Stimulated activated CD4-positive, alpha-beta T cell treated with anti-CD3 and anti-CD28 coated beads, Interleukin-12 subunit alpha, Interleukin-12 subunit beta, amount 100 ng/mL, for 24 hours (primary cell): ENCODE measurements at regions not wholly inside any gene's neighbourhood (a gene's known extent, or its start where the extent isn't known, plus 50 kb on each side); places are given as distances from the start of the nearest gene placed in this dataset.
"Not testable (repeated sequence)": the region's sequence is repeated elsewhere in the genome, so short reads cannot be mapped to it uniquely, and the experiment has no call there.

Experiments
- DNase-seq, 2 experiments: peaks; one replicate each; pipeline ENCODE4 v3.0.0-alpha.2; 2020; ENCODE audit warnings: low read depth in 2 of 2

- DNase-seq: no peak
Observed at GRCh38 chr10:123270221-123270620, 116.0 kb downstream of the BUB3 start.

GRCh38 chr10:123270806-123271205 is 116.6 kb downstream of the BUB3 start:
- no peak for DNase-seq

- DNase-seq: no peak
Observed at GRCh38 chr10:123272171-123272570, 118.0 kb downstream of the BUB3 start.

- no peak for DNase-seq
Observed at GRCh38 chr10:123274306-123275135, 120.3 kb downstream of the BUB3 start.

GRCh38 chr10:123275136-123275564 is 120.9 kb downstream of the BUB3 start:
- no peak for DNase-seq

- DNase-seq: no peak
Observed at GRCh38 chr10:123278445-123278844, 124.2 kb downstream of the BUB3 start.

- not testable (repeated sequence) for DNase-seq
Observed at GRCh38 chr10:123283371-123283770, 129.2 kb downstream of the BUB3 start.

GRCh38 chr10:123284022-123284421 is 129.8 kb downstream of the BUB3 start:
- DNase-seq: no peak

- DNase-seq: peak; percentile 12 to 23
Observed at GRCh38 chr10:123287594-123288247, 133.5 kb downstream of the BUB3 start.

GRCh38 chr10:123289432-123289831 is 135.2 kb downstream of the BUB3 start:
- DNase-seq: no peak

- DNase-seq: no peak
Observed at GRCh38 chr10:123294109-123294508, 139.9 kb downstream of the BUB3 start.

- DNase-seq: no peak
Observed at GRCh38 chr10:123294886-123295285, 140.7 kb downstream of the BUB3 start.

GRCh38 chr10:123295644-123296043 is 141.4 kb downstream of the BUB3 start:
- DNase-seq: no peak

GRCh38 chr10:123297175-123297574 is 143.0 kb downstream of the BUB3 start:
- DNase-seq: no peak

- DNase-seq: no peak
Observed at GRCh38 chr10:123298583-123298982, 144.4 kb downstream of the BUB3 start.

GRCh38 chr10:123299598-123299997 is 145.4 kb downstream of the BUB3 start:
- no peak for DNase-seq

- no peak for DNase-seq
Observed at GRCh38 chr10:123301077-123301857, 147.1 kb downstream of the BUB3 start.

- DNase-seq: no peak
Observed at GRCh38 chr10:123303581-123304337, 149.6 kb downstream of the BUB3 start.

GRCh38 chr10:123305671-123306070 is 151.5 kb downstream of the BUB3 start:
- DNase-seq: no peak

GRCh38 chr10:123306290-123306689 is 152.1 kb downstream of the BUB3 start:
- no peak for DNase-seq

- DNase-seq: no peak
Observed at GRCh38 chr10:123309731-123310130, 155.5 kb downstream of the BUB3 start.

- DNase-seq: no peak
Observed at GRCh38 chr10:123316776-123317175, 162.6 kb downstream of the BUB3 start.
